ENCODE measurements at regions not wholly inside any gene's neighbourhood (a gene's known extent, or its start where the extent isn't known, plus 50 kb on each side); places are given as distances from the start of the nearest gene placed in this dataset.

GRCh38 chr11:8325591-8326304 is 62.1 kb upstream of the LMO1 start:
- intact Hi-C loops (cut with micrococcal nuclease) = loop anchor here (5.0 kb wide), 1 partner anchor 812 kb away; no protein-coding TSS in a partner anchor

- intact Hi-C loops (cut with micrococcal nuclease) = no loop called here
These were observed 59.7 kb upstream of the LMO1 start for GRCh38 chr11:8323161-8323935.

- intact Hi-C loops (cut with micrococcal nuclease) = no loop called here
These were observed 58.2 kb upstream of the LMO1 start for GRCh38 chr11:8321876-8322275.

- intact Hi-C loops (cut with micrococcal nuclease) = no loop called here
These were observed 56.4 kb upstream of the LMO1 start for GRCh38 chr11:8320076-8320475.

GRCh38 chr11:8318536-8318935 is 54.9 kb upstream of the LMO1 start:
- intact Hi-C loops (cut with micrococcal nuclease) = no loop called here

- intact Hi-C loops (cut with micrococcal nuclease) = no loop called here
These were observed 53.5 kb upstream of the LMO1 start for GRCh38 chr11:8317159-8317558.

- intact Hi-C loops (cut with micrococcal nuclease) = no loop called here
These were observed 52.3 kb upstream of the LMO1 start for GRCh38 chr11:8315954-8316353.

- intact Hi-C loops (cut with micrococcal nuclease) = no loop called here
These were observed 51.8 kb upstream of the LMO1 start for GRCh38 chr11:8315463-8315862.

GRCh38 chr11:8314916-8315315 is 51.2 kb upstream of the LMO1 start:
- intact Hi-C loops (cut with micrococcal nuclease) = no loop called here

- intact Hi-C loops (cut with micrococcal nuclease) = no loop called here
These were observed 49.9 kb upstream of the LMO1 start for GRCh38 chr11:8313504-8314090.

Data from T-helper 1 cell treated with Interleukin-12 subunit alpha and Interleukin-12 subunit beta and Interleukin-4 antibody, amounts not matched to agents 30 ng/mL and 1 ng/mL, for 36 hours (primary cell).